ENCODE measurements at regions not wholly inside any gene's neighbourhood (a gene's known extent, or its start where the extent isn't known, plus 50 kb on each side); places are given as distances from the start of the nearest gene placed in this dataset.

- TF ChIP-seq ZNF792 (tag by site-specific recombination; IDR thresholded peaks at IDR 0.05): no peak
These were observed 140.3 kb downstream of the PJA1 start (continued) for GRCh38 chrX:69024931-69025330.

DNA sequence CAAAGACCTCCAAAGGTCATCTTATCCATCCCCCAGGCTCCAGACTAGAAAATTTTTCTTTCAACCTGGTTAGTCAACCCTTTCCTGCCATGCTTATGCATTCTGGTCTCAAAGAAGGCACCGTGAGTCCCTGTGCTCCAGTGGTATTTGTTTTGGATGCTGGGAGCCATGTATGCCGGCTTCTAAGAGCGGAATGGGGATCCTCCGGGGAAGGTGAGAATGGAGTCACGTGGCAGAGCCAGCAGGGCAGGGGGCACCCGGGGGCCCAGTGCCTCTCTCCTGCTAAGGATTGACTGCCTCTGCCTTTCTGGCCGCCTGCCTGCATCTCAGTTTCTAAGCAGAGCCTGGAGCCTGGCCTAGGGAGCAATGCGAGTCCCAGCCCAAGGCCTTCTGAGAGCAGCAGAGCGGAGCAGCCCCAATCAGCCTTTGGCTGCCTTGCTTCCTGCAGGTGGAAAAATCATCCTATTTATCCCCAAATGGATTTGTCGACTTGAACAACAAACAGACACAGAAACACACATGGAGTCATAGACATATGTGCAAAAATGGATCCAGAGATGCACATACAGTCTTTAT is 141.0 kb downstream of the PJA1 start:
- CTCF ChIA-PET: no interaction called here
- Histone ChIP-seq H3K27ac (ENCODE audit: extremely low read depth, low read depth, low read length) (no peak overlapping the region), H3K4me3 (ENCODE audit: low read depth, low read length) (no peak overlapping the region), H3K36me3 (ENCODE audit: control insufficient read depth in 2 of 2, insufficient read depth in 1 of 2, low read length in 2 of 2) (no peaks in the 10 kb centered on the region), H3K9me3 (ENCODE audit: control insufficient read depth, insufficient read depth, low read depth, low read length) (no peaks in the 10 kb centered on the region), H3K4me1 (ENCODE audit: control insufficient read depth, insufficient read depth, low read length) (no peaks in the 10 kb centered on the region)
- POLR2A ChIA-PET: no interaction called here
- TF ChIP-seq ZNF600 (tag by site-specific recombination; IDR thresholded peaks at IDR 0.05): no peak
- TF ChIP-seq ZBTB8A (tag by site-specific recombination; IDR thresholded peaks at IDR 0.05): no peak
- no peak for TF ChIP-seq ZNF670 (tag by site-specific recombination; IDR thresholded peaks at IDR 0.05; ENCODE audit: low read depth)
- TF ChIP-seq KLF8 (tag by site-specific recombination; IDR thresholded peaks at IDR 0.05): no peak
- TF ChIP-seq ZNF626 (tag by site-specific recombination; IDR thresholded peaks at IDR 0.05): no peak
- TF ChIP-seq, protein P1, sequence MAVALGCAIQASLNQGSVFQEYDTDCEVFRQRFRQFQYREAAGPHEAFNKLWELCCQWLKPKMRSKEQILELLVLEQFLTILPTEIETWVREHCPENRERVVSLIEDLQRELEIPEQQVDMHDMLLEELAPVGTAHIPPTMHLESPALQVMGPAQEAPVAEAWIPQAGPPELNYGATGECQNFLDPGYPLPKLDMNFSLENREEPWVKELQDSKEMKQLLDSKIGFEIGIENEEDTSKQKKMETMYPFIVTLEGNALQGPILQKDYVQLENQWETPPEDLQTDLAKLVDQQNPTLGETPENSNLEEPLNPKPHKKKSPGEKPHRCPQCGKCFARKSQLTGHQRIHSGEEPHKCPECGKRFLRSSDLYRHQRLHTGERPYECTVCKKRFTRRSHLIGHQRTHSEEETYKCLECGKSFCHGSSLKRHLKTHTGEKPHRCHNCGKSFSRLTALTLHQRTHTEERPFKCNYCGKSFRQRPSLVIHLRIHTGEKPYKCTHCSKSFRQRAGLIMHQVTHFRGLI (tag by site-specific recombination; IDR thresholded peaks at IDR 0.05): no peak
- TF ChIP-seq MYNN (tag by site-specific recombination; IDR thresholded peaks at IDR 0.05; ENCODE audit: borderline replicate concordance): no peak
- TF ChIP-seq KLF1 (tag by site-specific recombination; IDR thresholded peaks at IDR 0.05): no peak
- no peak for TF ChIP-seq ZNF311 (tag by site-specific recombination; IDR thresholded peaks at IDR 0.05; ENCODE audit: borderline replicate concordance)
- no peak for TF ChIP-seq ZBTB44 (tag by site-specific recombination; IDR thresholded peaks at IDR 0.05)
- TF ChIP-seq, protein P2, sequence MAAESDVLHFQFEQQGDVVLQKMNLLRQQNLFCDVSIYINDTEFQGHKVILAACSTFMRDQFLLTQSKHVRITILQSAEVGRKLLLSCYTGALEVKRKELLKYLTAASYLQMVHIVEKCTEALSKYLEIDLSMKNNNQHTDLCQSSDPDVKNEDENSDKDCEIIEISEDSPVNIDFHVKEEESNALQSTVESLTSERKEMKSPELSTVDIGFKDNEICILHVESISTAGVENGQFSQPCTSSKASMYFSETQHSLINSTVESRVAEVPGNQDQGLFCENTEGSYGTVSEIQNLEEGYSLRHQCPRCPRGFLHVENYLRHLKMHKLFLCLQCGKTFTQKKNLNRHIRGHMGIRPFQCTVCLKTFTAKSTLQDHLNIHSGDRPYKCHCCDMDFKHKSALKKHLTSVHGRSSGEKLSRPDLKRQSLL (tag by site-specific recombination; IDR thresholded peaks at IDR 0.05): no peak
- no peak for TF ChIP-seq SP3 (tag by site-specific recombination; IDR thresholded peaks at IDR 0.05)
- TF ChIP-seq ZNF514 (tag by site-specific recombination; IDR thresholded peaks at IDR 0.05): no peak
- TF ChIP-seq SP7 (tag by site-specific recombination; IDR thresholded peaks at IDR 0.05): no peak
- no peak for TF ChIP-seq HIC1 (tag by site-specific recombination; IDR thresholded peaks at IDR 0.05)
- TF ChIP-seq, protein P3, sequence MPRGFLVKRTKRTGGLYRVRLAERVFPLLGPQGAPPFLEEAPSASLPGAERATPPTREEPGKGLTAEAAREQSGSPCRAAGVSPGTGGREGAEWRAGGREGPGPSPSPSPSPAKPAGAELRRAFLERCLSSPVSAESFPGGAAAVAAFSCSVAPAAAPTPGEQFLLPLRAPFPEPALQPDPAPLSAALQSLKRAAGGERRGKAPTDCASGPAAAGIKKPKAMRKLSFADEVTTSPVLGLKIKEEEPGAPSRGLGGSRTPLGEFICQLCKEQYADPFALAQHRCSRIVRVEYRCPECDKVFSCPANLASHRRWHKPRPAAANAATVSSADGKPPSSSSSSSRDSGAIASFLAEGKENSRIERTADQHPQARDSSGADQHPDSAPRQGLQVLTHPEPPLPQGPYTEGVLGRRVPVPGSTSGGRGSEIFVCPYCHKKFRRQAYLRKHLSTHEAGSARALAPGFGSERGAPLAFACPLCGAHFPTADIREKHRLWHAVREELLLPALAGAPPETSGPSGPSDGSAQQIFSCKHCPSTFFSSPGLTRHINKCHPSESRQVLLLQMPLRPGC (tag by site-specific recombination; IDR thresholded peaks at IDR 0.05): no peak
- TF ChIP-seq ZNF292 (tag by site-specific recombination; IDR thresholded peaks at IDR 0.05; ENCODE audit: borderline replicate concordance, low read depth): no peak

Data from HEK293 (cell line).